ENCODE measurements at regions not wholly inside any gene's neighbourhood (a gene's known extent, or its start where the extent isn't known, plus 50 kb on each side); places are given as distances from the start of the nearest gene placed in this dataset.

DNA sequence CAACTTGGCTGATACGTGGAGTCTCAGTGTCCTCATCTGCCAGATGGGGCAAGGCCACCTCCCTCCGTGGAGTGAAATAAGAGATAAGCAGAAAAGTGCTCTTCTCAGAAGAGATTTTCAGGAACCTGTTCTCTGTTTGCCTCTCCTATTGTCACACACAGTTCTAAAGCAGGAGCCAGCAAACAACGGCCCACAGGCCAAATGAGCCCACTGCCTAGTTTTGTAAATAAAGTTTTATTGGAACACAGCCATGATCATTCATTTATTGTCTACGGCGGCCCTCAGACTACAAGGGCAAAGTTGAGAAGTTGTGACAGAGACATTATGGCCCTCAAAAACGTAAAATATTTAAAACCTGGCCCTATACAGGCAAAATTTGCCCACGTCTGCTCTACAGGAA, 256.8 kb upstream of the IGF1R start:
- no peak for DNase-seq

DNA sequence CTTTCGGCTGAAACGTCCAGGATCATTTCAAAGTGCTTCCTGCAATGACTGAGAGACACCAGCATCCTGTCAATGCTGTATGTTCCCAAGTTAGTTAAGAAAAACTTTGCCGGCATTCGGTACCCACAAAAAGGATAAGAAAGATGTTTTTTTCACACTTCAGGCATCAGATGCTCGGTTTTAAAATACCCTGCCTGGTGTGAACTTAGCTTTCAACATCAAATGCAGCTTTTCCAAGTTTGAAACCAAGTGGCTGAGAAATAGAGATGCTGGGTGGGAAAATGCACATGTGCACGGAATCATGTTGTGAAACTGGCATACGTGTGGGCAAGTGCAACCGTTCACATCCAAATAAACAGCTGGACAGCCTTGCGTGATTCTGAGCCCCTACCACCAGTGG, 254.9 kb upstream of the IGF1R start:
- no peak for DNase-seq

GRCh38 chr15:98394546-98394945, 253.8 kb upstream of the IGF1R start:
- no peak for DNase-seq

GRCh38 chr15:98395974-98396610, 252.2 kb upstream of the IGF1R start:
- no peak for DNase-seq

- DNase-seq: no peak
Observed at GRCh38 chr15:98397419-98397818, 250.9 kb upstream of the IGF1R start.

- DNase-seq: no peak
Observed at GRCh38 chr15:98398056-98398455, 250.3 kb upstream of the IGF1R start.

GRCh38 chr15:98398886-98399285, 249.5 kb upstream of the IGF1R start:
- DNase-seq: no peak

DNA sequence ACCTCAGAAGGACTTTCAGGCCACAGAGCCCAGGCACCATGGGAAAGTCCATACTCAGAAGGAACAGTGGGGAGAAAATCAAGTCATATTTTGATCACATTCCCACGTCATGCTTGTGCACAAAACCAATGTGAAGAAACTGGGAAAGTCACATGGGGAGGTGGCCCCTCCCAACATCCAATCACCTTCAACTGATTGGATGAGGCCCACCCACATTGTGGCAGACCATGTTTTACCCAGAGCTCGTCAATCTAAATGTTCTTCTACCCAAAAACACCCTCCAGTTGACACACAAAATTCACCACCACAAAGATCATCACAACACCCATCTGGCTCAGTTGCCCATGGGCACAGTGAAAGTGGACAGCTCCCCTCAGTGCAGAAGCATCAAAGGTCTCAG, 248.2 kb upstream of the IGF1R start:
- DNase-seq: no peak

- no peak for DNase-seq
Observed at GRCh38 chr15:98401029-98401428, 247.3 kb upstream of the IGF1R start.

DNA sequence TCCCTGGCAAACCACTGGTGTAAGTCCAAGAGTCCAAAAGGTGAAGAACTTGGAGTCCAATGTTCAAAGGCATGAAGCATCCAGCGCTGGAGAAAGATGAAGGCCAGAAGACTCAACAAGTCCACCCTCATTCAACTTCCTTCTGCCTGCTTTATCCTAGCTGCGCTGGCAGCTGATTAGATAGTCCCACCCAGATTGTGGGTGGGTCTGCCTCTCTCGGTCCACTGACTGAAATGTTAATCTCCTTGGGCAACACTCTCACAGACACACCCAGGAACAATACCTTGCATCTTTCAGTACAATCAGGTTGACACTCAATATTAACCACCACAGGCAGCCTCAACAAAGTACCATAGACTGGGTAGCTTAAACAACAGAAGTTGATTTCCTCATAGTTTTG, 245.9 kb upstream of the IGF1R start:
- no peak for DNase-seq

- no peak for DNase-seq
Observed at GRCh38 chr15:98403169-98403568, 245.2 kb upstream of the IGF1R start.

DNA sequence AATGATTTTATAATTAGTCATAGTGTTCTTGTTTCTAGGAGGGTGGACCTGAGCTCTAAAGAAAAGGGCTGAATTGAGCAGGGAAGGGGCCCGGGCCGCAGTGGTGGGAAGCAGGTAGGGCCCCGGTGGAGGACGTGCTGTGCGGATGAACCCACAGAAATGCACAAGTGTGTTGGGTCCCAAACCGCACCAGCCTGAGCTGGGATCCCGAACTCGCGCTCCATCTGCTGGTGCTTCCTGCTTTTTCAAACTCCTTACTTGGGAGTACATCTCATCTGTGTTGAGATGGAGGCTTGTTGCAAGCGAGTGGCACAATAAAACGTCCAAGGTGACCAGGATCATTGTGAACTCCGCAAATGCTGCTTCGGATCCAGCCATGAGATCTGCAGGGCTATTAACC, 244.8 kb upstream of the IGF1R start:
- no peak for DNase-seq

DNA sequence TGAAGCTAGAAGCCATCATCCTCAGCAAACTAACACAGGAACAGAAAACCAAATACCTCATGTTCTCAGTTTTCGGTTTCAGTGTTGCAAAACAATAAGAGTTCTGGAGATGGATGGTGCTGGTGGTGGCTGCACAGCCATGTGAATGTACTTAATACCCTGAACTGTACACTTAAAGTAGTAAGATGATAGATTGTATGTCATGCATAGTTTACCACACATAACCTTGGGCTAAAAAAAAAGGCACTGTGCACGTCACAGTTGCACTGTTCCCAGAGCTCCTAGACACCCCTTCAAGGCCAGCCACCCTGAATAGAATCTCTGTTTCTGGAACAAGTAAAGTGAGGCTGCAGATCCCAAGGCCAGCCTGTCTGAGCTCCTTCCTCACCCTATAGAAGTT, 243.3 kb upstream of the IGF1R start:
- DNase-seq: no peak

DNA sequence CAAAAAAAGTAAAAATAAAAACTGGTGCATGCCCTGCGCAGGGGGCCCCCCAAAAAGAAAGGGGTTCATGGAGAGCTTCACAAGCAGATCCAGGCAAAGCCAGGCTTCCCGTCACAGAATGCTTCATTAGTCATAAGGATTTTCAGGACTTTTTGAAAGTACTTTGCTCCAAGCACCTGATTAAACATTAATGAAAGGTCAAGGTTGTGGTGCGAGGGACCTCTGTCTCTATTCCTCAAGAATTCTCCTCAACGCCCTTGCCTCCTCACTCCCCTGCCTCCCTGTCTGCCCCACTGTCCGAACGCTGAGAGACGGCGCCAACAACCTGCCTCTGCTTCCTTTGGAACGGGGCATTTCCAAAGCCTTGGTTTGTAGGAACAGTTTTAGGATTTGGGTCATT, 240.1 kb upstream of the IGF1R start:
- DNase-seq: no peak

DNA sequence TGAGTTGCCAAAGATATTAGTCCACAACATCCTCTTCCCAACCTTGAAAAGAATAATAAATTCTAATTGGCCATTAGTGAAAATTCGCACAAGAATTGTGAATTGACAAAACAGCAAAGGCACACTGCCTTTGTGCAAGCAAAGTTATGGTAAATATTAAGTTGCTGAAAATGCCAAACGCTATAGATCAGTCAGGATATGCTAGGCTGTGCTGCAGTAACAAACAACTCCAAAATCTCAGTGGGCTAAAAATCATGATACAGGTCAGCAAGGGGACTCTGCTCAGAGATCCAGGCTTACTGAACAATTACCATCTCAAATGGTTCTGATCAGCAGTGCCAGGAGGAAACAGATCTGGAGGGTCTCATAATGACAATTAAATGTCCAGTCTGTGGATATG, 238.0 kb upstream of the IGF1R start:
- DNase-seq: no peak

DNA sequence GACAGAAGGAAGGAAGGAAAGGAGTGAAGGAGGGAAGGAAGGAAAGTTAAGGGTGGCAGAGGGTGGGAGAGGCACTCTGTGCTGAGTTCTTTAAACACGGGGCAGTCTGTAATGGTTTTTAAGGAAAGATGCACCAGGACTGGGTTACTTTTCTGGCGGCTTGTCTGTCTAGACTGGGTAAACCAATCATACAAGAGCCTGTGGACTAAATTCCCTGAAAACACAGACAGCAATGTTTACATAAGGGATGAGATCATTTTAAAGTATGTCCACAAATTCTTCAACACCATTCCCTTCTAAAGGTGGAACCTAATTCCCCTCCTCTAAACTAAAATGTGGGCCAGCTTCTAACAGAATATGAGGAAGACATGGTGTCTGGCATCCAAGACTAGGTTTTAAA, 235.5 kb upstream of the IGF1R start:
- no peak for DNase-seq

DNA sequence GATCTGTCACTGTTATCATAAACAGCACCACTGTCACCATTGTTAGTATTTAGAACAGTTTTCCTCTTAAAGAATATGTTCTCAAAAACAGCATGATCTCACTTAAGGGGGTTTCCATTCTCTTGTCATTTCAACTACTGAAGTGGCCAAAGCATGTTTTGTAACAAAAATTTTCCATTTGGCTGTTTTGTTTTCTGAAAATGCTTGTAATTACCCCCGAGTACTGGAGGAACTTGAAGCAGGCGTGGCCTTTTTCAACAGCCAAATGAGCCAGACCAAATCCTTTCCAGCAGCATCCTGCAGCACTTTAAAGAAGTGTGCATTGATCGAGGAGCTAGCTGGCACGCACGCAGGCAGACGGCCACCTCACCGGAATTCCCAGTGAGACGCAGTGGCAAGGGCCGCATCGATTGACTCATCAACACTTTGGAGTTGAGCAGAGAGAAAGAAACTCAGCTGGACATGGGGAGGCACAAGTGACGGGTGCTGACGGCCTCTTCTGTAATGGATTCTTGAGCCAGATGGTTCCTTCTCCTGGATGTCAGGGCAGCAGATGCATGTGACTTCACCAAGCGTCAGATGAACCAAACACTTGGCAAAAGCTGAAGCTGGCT, 234.3 kb upstream of the IGF1R start:
- DNase-seq: no peak

- DNase-seq: no peak
Observed at GRCh38 chr15:98416222-98416855, 232.0 kb upstream of the IGF1R start.

DNA sequence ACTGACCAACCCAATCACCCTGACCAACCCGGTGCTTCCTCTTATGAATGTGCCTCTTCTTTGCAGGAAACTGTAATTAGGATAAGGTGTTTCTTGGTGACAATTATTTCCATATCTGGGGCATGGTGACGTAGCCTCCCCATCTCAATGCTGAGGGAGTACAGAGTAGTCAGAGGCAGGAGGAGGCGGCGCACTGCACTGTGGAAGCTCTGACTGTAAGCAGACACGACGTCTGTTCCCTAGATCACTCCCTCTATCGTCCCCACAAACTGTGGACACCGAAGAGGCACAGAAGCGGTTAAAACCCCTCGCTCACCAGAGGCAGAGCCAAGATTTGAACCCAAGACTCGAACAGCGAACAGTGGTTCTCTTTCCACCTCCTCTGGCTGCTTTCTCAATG, 231.0 kb upstream of the IGF1R start:
- DNase-seq: no peak

- DNase-seq: no peak
Observed at GRCh38 chr15:98418122-98418521, 230.2 kb upstream of the IGF1R start.

- DNase-seq: no peak
Observed at GRCh38 chr15:98419173-98419780, 229.1 kb upstream of the IGF1R start.

GRCh38 chr15:98420837-98421236, 227.5 kb upstream of the IGF1R start:
- DNase-seq: no peak

- DNase-seq: peak; percentile 34
Observed at GRCh38 chr15:98421419-98422129, 226.8 kb upstream of the IGF1R start.

DNA sequence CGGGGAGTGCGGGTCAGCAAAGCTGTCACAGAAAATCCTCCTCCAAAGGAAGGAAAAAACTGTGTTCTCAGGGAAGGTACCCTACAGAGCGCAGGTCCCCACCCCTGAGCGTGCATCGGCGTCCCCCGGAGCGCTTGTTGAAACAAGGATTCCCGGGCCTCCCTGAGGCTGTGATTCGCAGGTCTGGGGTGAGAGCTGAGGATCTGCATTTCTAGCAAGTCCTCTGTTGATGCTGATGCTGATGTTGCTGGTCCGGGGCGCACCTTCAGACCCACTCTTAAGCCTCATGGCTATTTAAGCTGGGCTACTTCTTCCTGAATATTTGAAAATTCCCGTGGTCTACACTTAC, 226.2 kb upstream of the IGF1R start:
- DNase-seq: no peak
